Heart left ventricle (tissue), 16 donors: ENCODE measurements at regions not wholly inside any gene's neighbourhood (a gene's known extent, or its start where the extent isn't known, plus 50 kb on each side); places are given as distances from the start of the nearest gene placed in this dataset.

ENCODE experiments used
- ATAC-seq, 4 donors: fragments of 200-7000 bp; cut with Tn5 transposase; one replicate each; pipeline ENCODE4 v1.9.1; 2020 to 2022; ENCODE audit warnings: moderate library complexity in 4 of 4, mild to moderate bottlenecking in 3 of 4, moderate number of reproducible peaks in 1 of 4
- DNase-seq, 5 donors: peaks; one replicate each; pipeline ENCODE4 v3.0.0-alpha.2; 2020
- H3K27ac ChIP-seq, 12 donors: fragments of 200-600 bp; sonication (generic) in 4 of 12; one replicate each; pipeline versions ENCODE4 v1.5.0 to v1.8.0; 2016 to 2022; ENCODE audit warnings: mild to moderate bottlenecking in 2 of 12
- H3K27me3 ChIP-seq, 9 donors: fragments of 200-600 bp; sonication (generic) in 2 of 9; one replicate each; pipeline versions ENCODE4 v1.5.1 to v1.8.0; 2016 to 2022; ENCODE audit warnings: mild to moderate bottlenecking in 3 of 9
- H3K36me3 ChIP-seq, 9 donors: fragments of 200-600 bp; sonication (generic) in 2 of 9; one replicate each; pipeline versions ENCODE4 v1.5.0 to v1.8.0; 2018 to 2022; ENCODE audit warnings: mild to moderate bottlenecking in 2 of 9
- H3K4me1 ChIP-seq, 12 donors: fragments of 200-600 bp; sonication (generic) in 4 of 12; one replicate each; pipeline versions ENCODE4 v1.5.0 to v1.8.0; 2016 to 2022; ENCODE audit warnings: mild to moderate bottlenecking in 3 of 12
- H3K4me3 ChIP-seq, 12 donors: fragments of 200-600 bp; sonication (generic) in 4 of 12; one replicate each; pipeline versions ENCODE4 v1.5.0 to v1.8.0; 2017 to 2022; ENCODE audit warnings: mild to moderate bottlenecking in 9 of 12, moderate library complexity in 4 of 12
- H3K9me3 ChIP-seq, 12 donors: fragments of 200-600 bp; sonication (generic) in 4 of 12; one replicate each; pipeline versions ENCODE4 v1.5.0 to v1.8.0; 2016 to 2022; ENCODE audit warnings: mild to moderate bottlenecking in 1 of 12
- POLR2A ChIP-seq, 2 donors: fragments of 450-650 bp; IDR thresholded peaks; one replicate each; pipeline ENCODE4 v1.6.1; 2017; ENCODE audit warnings: antibody characterized with exemption in 2 of 2, mild to moderate bottlenecking in 2 of 2, moderate library complexity in 2 of 2
- WGBS, 4 donors: extraction: QIAGEN DNeasy Blood & Tissue Kit in 2 of 4; methylation state at CpG; one replicate each; pipeline versions ENCODE4 v1.1.5 to v1.1.7; 2013 to 2018; 5-methylcytosine and 5-hydroxymethylcytosine counted together
- intact Hi-C, 10 donors: fragments of 100-400 bp; cut with DNase I; formaldehyde crosslinking; loops; one replicate each; pipeline versions ENCODE4 v1.11.1 to v1.14.2; 2022
- TF ChIP-seq, protein P1 (sequence below), 12 donors: fragments of 200-600 bp; sonication (generic) in 4 of 12; IDR thresholded peaks; one replicate each; pipeline versions ENCODE4 v1.5.0 to v1.8.0; 2018 to 2022; ENCODE audit warnings: antibody characterized with exemption in 12 of 12, mild to moderate bottlenecking in 5 of 12
- donor health status: ischemic (EF 13 %, LVEDD 7.1; RV severe dilation, severe dysfunction).
- donor health status: healthy with polysubstance abuse.
- donor health status: DM: no; HTN: yes; CAD: no.
- donor health status: DM: no; HTN: no; CAD: no.
- donor health status: ischemic (EF 25% LVEDD 6.9; RV normal size, moderate dysfunction).
- donor health status: ischemic (EF 25% LVEDD 5.7; RV mildly dilated, moderate dysfunction).
- donor health status: healthy.
- donor health status: DM: yes; HTN: yes; CAD: no.
- donor health status: ischemic (EF 35%, LVEDD 5.7; RV mildly dilated, moderate dysfunction).
- donor health status: nonischemic (EF 11% LVEDD 7.7; RV severe dilation, severe dysfunction).
- donor health status: DM: yes; HTN: yes; CAD: no.
- donor health status: PGD.
- donor health status: ischemic (EF 29% LVEDD 5.4; RV normal size, mild dysfunction).
- donor health status: nonischemic (EF 23%, LVEDD 6.1; RV moderate dilation, normal function).

DNA sequence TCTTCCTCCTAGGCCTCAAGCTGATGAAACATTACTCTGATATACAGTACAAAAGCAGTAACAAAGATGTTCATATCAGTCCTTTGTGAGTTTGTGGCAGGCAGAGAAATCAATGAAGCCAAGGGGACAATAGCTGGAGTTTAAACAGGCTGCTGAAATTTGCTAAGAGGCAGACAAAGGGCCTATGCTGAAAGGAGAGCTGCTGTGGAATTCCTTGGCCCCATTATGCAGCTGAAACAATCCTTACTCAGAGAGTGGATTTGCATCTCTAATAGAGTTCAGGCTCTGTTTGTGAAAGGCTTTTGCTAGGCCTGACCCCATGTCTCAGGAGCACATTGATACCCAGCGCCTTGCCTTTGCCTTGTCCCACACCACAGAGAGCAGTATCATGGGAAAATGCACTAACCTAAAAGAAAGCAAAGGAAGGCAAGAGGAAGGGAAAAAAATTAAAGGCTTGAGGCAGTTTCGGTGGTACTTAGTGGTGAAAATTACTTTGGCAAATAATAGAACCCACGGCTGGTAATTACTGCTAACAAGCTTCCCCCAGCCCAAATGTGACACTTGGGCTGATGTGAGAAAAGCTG, 195.0 kb upstream of the EPHA3 start:
- no peak overlapping the region for H3K4me3 ChIP-seq
- 67 to 75% (median 74%) methylated on average over 3 of the region's 3 CpGs for WGBS, 4 donors
- no peaks in the 10 kb centered on the region for H3K36me3 ChIP-seq
- no peaks in the 10 kb centered on the region for H3K9me3 ChIP-seq
- intact Hi-C loops = no loop called here
- no peak overlapping the region for H3K27ac ChIP-seq
- no peaks in the 10 kb centered on the region for H3K27me3 ChIP-seq
- DNase-seq = no peak
- no peaks in the 10 kb centered on the region for H3K4me1 ChIP-seq
- no peak for TF ChIP-seq POLR2A (IDR thresholded peaks at IDR 0.05)
- TF ChIP-seq, protein P1, sequence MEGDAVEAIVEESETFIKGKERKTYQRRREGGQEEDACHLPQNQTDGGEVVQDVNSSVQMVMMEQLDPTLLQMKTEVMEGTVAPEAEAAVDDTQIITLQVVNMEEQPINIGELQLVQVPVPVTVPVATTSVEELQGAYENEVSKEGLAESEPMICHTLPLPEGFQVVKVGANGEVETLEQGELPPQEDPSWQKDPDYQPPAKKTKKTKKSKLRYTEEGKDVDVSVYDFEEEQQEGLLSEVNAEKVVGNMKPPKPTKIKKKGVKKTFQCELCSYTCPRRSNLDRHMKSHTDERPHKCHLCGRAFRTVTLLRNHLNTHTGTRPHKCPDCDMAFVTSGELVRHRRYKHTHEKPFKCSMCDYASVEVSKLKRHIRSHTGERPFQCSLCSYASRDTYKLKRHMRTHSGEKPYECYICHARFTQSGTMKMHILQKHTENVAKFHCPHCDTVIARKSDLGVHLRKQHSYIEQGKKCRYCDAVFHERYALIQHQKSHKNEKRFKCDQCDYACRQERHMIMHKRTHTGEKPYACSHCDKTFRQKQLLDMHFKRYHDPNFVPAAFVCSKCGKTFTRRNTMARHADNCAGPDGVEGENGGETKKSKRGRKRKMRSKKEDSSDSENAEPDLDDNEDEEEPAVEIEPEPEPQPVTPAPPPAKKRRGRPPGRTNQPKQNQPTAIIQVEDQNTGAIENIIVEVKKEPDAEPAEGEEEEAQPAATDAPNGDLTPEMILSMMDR (IDR thresholded peaks at IDR 0.05) = no peak
- no peak for ATAC-seq

DNA sequence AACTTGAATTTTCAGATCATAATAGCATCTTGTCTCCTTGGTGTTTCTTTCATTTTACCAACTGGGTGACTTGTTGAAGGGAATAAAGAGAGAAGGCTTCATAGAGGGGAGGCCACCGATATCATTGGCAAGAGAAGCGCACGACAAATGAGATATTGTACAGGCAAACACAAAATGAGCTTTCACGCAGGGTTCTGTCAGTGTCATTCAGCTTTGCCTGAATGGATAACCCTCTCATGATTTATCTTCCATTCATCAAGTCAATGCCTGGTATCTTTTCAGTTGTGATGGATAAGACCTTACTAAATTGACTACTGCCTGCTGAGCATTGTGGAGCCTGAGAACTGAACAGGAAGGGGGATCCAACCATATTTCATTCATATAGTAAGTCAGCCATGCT, 188.6 kb upstream of the EPHA3 start:
- no peaks in the 10 kb centered on the region for H3K27me3 ChIP-seq
- 92 to 97% (median 94%) methylated on average over 4 of the region's 4 CpGs for WGBS, 4 donors
- ATAC-seq (no peak), DNase-seq (no peak)
- no peak overlapping the region for H3K27ac ChIP-seq
- no peak overlapping the region for H3K4me3 ChIP-seq
- intact Hi-C loops = no loop called here
- H3K36me3 ChIP-seq = no peaks in the 10 kb centered on the region
- TF ChIP-seq, protein P1 (IDR thresholded peaks at IDR 0.05) = no peak
- no peak for TF ChIP-seq POLR2A (IDR thresholded peaks at IDR 0.05)
- H3K9me3 ChIP-seq = no peaks in the 10 kb centered on the region
- H3K4me1 ChIP-seq = no peaks in the 10 kb centered on the region

DNA sequence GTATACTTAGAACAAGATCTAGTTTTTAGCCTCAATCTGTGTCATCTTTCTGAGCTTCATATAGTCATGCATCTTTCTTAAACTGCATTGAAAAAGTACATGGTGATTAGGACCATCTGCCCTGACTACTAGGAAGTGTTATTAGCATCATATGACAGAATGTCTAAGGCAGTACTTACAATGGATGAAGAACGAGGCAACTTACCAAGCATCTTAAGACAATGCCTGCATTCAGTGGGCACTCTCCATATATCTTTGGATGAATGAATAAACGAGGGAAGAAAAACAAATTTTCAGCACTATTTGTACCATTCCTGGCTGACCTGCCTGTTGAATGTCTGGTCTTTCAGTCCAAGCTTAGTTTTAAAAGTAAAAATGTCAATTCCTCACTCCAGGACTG, 185.4 kb upstream of the EPHA3 start:
- no peaks in the 10 kb centered on the region for H3K36me3 ChIP-seq

DNA sequence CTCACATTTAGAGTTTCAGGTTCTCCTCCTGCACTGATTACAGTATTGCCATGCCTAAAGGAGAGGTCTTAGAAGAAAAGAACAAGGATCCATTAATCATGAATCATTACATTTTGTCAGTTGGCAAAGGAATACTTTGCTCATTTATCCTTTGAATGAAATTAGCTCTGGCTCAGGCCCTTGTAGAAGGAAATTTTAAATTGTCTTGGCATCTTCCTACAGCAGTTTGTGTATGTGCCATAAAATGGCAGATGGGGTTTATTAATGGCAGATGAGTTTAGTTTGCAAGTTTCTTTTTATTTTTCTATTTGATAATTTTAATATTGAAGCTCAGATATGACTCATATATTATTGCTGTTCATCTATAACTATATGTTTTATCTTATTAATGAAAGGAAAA, 181.2 kb upstream of the EPHA3 start:
- Histone ChIP-seq H3K9me3 (no peaks in the 10 kb centered on the region), H3K4me3 (no peak overlapping the region), H3K27me3 (no peaks in the 10 kb centered on the region), H3K36me3 (no peaks in the 10 kb centered on the region), H3K27ac (no peak overlapping the region), H3K4me1 (no peaks in the 10 kb centered on the region)
- DNase-seq (no peak), ATAC-seq (no peak)
- intact Hi-C loops = no loop called here
- TF ChIP-seq, protein P1 (IDR thresholded peaks at IDR 0.05) = no peak

More for the DNA sequence above, 185.4 kb upstream of the EPHA3 start:
- Histone ChIP-seq H3K4me1 (no peaks in the 10 kb centered on the region), H3K27ac (no peak overlapping the region), H3K4me3 (no peak overlapping the region), H3K9me3 (no peaks in the 10 kb centered on the region), H3K27me3 (no peaks in the 10 kb centered on the region)
- WGBS, 4 donors = 63 to 73% (median 70%) methylated on average over 2 of the region's 2 CpGs
- intact Hi-C loops = no loop called here
- no peak for TF ChIP-seq POLR2A (IDR thresholded peaks at IDR 0.05)
- TF ChIP-seq, protein P1 (IDR thresholded peaks at IDR 0.05) = no peak
- ATAC-seq (no peak), DNase-seq (no peak)
